CD14-positive monocyte (primary cell): ENCODE measurements at regions not wholly inside any gene's neighbourhood (a gene's known extent, or its start where the extent isn't known, plus 50 kb on each side); places are given as distances from the start of the nearest gene placed in this dataset.
A peak's percentile ranks its signal among the peaks of the same experiment; 100 is the strongest.

ENCODE experiments used
- DNase-seq, 3 donors: peaks; one replicate each; pipeline ENCODE4 v3.0.0-alpha.2; 2011 to 2022
- H2AFZ ChIP-seq: 2 replicates; pipeline ENCODE4 v1.6.0; 2012; ENCODE audit warnings: mild to moderate bottlenecking, low read depth, low read length, inconsistent platforms; ENCODE audit not compliant: insufficient read depth, poor library complexity, severe bottlenecking
- H3K27ac ChIP-seq, 2 donors: 1 replicate in 1 of 2; 2 replicates in 1 of 2; pipeline ENCODE4 v1.5.1; 2012 to 2013; ENCODE audit warnings: low read length in 2 of 2, control low read depth in 1 of 2, inconsistent platforms in 1 of 2, low read depth in 1 of 2, mild to moderate bottlenecking in 1 of 2
- H3K27me3 ChIP-seq, 2 donors: one replicate each; pipeline versions ENCODE4 v1.6.0 to v1.6.1; 2011 to 2013; ENCODE audit warnings: low read length in 2 of 2; ENCODE audit not compliant: control insufficient read depth in 2 of 2, insufficient read depth in 2 of 2
- H3K36me3 ChIP-seq, 2 donors: replicated peaks in 1 of 2; 1 replicate in 1 of 2; 2 replicates in 1 of 2; pipeline versions ENCODE4 v1.5.1 to v1.6.1; 2012 to 2013; ENCODE audit warnings: low read length in 2 of 2, control low read depth in 1 of 2, inconsistent platforms in 1 of 2, mild to moderate bottlenecking in 1 of 2; ENCODE audit not compliant: insufficient read depth in 2 of 2, control insufficient read depth in 1 of 2
- H3K4me1 ChIP-seq, 2 donors: 1 replicate in 1 of 2; 2 replicates in 1 of 2; pipeline versions ENCODE4 v1.5.1 to v1.6.1; 2012 to 2013; ENCODE audit warnings: low read length in 2 of 2, control low read depth in 1 of 2, inconsistent platforms in 1 of 2, mild to moderate bottlenecking in 1 of 2, moderate library complexity in 1 of 2; ENCODE audit not compliant: insufficient read depth in 2 of 2, control insufficient read depth in 1 of 2
- H3K4me2 ChIP-seq: replicated peaks from 2 replicates; pipeline ENCODE3; 2012; ENCODE audit warnings: low read length, moderate library complexity, mild to moderate bottlenecking; ENCODE audit not compliant: poor library complexity, severe bottlenecking; ENCODE audit errors: extremely low read depth
- H3K4me3 ChIP-seq, 3 experiments: fragments of 200-600 bp in 1 of 3; sonication (generic) in 1 of 3; replicated peaks in 1 of 3; 1 replicate in 2 of 3; 2 replicates in 1 of 3; pipeline ENCODE4 v1.5.1; 2011 to 2013; ENCODE audit warnings: low read length in 3 of 3, mild to moderate bottlenecking in 3 of 3, control low read depth in 2 of 3, low read depth in 2 of 3, inconsistent platforms in 1 of 3, moderate library complexity in 1 of 3
- H3K79me2 ChIP-seq: 2 replicates; pipeline ENCODE4 v1.6.0; 2012; ENCODE audit warnings: mild to moderate bottlenecking, control low read depth, inconsistent platforms, low read length, moderate library complexity; ENCODE audit not compliant: insufficient read depth
- H3K9ac ChIP-seq: 2 replicates; pipeline ENCODE4 v1.6.0; 2017; ENCODE audit warnings: low read length, mild to moderate bottlenecking; ENCODE audit not compliant: insufficient read depth, poor library complexity, severe bottlenecking
- H3K9me3 ChIP-seq, 2 donors: replicated peaks in 1 of 2; 1 replicate in 1 of 2; 2 replicates in 1 of 2; pipeline versions ENCODE4 v1.5.1 to v1.6.1; 2012 to 2013; ENCODE audit warnings: low read length in 2 of 2, control low read depth in 1 of 2; ENCODE audit not compliant: control insufficient read depth in 1 of 2, insufficient read depth in 1 of 2
- H4K20me1 ChIP-seq: 2 replicates; pipeline ENCODE4 v1.6.0; 2012; ENCODE audit warnings: mild to moderate bottlenecking, low read length, control low read depth, moderate library complexity; ENCODE audit not compliant: insufficient read depth
- H3K27ac Mint-ChIP-seq, 7 donors: one replicate each; pipeline ENCODE4 v1.8.0; 2020; ENCODE audit warnings: mild to moderate bottlenecking in 7 of 7, mixed read lengths in 7 of 7, moderate library complexity in 6 of 7, inconsistent platforms in 2 of 7
- H3K27me3 Mint-ChIP-seq, 3 donors: one replicate each; pipeline ENCODE4 v1.8.0; 2021 to 2022; ENCODE audit warnings: low read depth in 3 of 3, mild to moderate bottlenecking in 3 of 3, mixed read lengths in 3 of 3, moderate library complexity in 3 of 3, inconsistent platforms in 1 of 3
- H3K36me3 Mint-ChIP-seq, 2 donors: one replicate each; pipeline ENCODE4 v1.8.0; 2020; ENCODE audit warnings: mixed read lengths in 2 of 2, inconsistent platforms in 1 of 2, mild to moderate bottlenecking in 1 of 2
- H3K4me1 Mint-ChIP-seq: one replicate; pipeline ENCODE4 v1.8.0; 2020; ENCODE audit warnings: mild to moderate bottlenecking, mixed read lengths
- H3K4me3 Mint-ChIP-seq, 2 donors: one replicate each; pipeline ENCODE4 v1.8.0; 2020; ENCODE audit warnings: mild to moderate bottlenecking in 2 of 2, mixed read lengths in 2 of 2, moderate library complexity in 1 of 2
- H3K9me3 Mint-ChIP-seq, 7 donors: one replicate each; pipeline ENCODE4 v1.8.0; 2020 to 2022; ENCODE audit warnings: mixed read lengths in 7 of 7, mild to moderate bottlenecking in 6 of 7, moderate library complexity in 6 of 7, inconsistent platforms in 2 of 7
- WGBS: methylation state at CpG from one replicate; pipeline ENCODE4 v1.1.5; 2013; ENCODE audit warnings: missing lambda C conversion rate; ENCODE audit not compliant: insufficient coverage; 5-methylcytosine and 5-hydroxymethylcytosine counted together
- intact Hi-C, 2 donors: fragments of 100-400 bp; cut with micrococcal nuclease; formaldehyde crosslinking; loops; one replicate each; pipeline versions ENCODE4 v1.15.0 to v1.15.1; 2023
- TF ChIP-seq, protein P1 (sequence below): fragments of 200-600 bp; IDR thresholded peaks from one replicate; pipeline ENCODE4 v1.8.0; 2022; ENCODE audit warnings: antibody characterized with exemption, mild to moderate bottlenecking

DNA sequence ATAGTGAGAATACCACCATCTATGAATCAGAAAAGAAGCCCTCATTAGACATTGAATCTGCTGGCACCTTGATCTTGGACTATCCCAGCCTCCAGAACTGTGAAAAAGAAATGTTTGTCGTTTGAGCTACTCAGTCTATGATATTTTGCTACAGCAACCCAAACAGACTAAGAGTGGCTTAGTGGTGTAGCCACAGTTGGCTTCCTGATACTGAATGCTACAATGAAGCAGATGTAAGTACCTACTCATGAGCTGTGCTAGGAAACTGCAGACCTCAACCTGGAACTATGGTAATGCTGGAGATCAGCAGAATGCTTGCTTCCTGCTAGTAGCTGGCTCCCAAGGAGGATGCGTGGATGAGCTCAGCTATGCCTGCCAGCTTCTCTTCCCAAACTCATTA, 268.6 kb upstream of the CRY1 start:
- Histone ChIP-seq H3K27ac (no peak overlapping the region), H3K4me1 (no peaks in the 10 kb centered on the region), H4K20me1 (no peaks in the 10 kb centered on the region), H3K27me3 (no peaks in the 10 kb centered on the region), H2AFZ (no peak overlapping the region), H3K9me3 (no peaks in the 10 kb centered on the region), H3K79me2 (no peaks in the 10 kb centered on the region), H3K4me3 (no peak overlapping the region), H3K4me2 (no peak overlapping the region), H3K36me3 (no peaks in the 10 kb centered on the region), H3K9ac (no peak overlapping the region)
- no peak overlapping the region for H3K4me3 Mint-ChIP-seq
- peaks cover 0 to 2% (median 0%) of the 10 kb centered on the region in 7 donors for H3K9me3 Mint-ChIP-seq
- peaks cover 0 to 6% (median 1%) of the 10 kb centered on the region in 3 donors for H3K27me3 Mint-ChIP-seq
- H3K4me1 Mint-ChIP-seq, result no peaks in the 10 kb centered on the region
- intact Hi-C loops, result no loop called here
- TF ChIP-seq, protein P1, sequence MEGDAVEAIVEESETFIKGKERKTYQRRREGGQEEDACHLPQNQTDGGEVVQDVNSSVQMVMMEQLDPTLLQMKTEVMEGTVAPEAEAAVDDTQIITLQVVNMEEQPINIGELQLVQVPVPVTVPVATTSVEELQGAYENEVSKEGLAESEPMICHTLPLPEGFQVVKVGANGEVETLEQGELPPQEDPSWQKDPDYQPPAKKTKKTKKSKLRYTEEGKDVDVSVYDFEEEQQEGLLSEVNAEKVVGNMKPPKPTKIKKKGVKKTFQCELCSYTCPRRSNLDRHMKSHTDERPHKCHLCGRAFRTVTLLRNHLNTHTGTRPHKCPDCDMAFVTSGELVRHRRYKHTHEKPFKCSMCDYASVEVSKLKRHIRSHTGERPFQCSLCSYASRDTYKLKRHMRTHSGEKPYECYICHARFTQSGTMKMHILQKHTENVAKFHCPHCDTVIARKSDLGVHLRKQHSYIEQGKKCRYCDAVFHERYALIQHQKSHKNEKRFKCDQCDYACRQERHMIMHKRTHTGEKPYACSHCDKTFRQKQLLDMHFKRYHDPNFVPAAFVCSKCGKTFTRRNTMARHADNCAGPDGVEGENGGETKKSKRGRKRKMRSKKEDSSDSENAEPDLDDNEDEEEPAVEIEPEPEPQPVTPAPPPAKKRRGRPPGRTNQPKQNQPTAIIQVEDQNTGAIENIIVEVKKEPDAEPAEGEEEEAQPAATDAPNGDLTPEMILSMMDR, result no peak
- 80% methylated on average over 1 of the region's 2 CpGs for WGBS
- no peaks in the 10 kb centered on the region for H3K36me3 Mint-ChIP-seq
- H3K27ac Mint-ChIP-seq, result no peak overlapping the region
- no peak for DNase-seq

DNA sequence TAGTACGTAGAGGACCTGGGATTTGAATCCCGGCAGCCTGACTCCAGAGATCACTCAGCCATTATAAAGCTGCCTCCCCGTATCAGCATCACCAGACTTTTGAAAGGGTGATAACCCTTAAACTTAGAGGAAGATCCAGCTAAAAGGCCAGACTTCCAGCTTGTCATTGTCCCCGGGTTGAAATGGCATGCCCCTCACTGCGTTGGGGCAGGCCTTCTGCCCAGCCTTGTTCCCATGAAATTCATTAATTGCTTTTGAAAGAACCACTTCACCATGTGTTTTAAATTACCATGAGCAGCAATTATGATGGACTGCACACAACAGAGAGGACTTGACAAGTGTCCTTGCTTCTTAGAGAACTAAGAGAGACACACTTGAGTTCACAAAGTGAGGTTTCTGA, 269.6 kb upstream of the CRY1 start:
- intact Hi-C loops, result no loop called here

More for the DNA sequence above, 269.6 kb upstream of the CRY1 start:
- Histone ChIP-seq H3K27ac (no peak overlapping the region), H3K36me3 (no peaks in the 10 kb centered on the region), H2AFZ (no peak overlapping the region), H3K4me3 (no peak overlapping the region), H3K27me3 (no peaks in the 10 kb centered on the region), H3K79me2 (no peaks in the 10 kb centered on the region), H3K9me3 (no peaks in the 10 kb centered on the region), H3K4me1 (no peaks in the 10 kb centered on the region), H3K9ac (no peak overlapping the region), H3K4me2 (no peak overlapping the region), H4K20me1 (no peaks in the 10 kb centered on the region)
- no peaks in the 10 kb centered on the region for H3K36me3 Mint-ChIP-seq
- WGBS, result 93% methylated on average over 4 of the region's 5 CpGs
- peaks cover 0 to 6% (median 1%) of the 10 kb centered on the region in 3 donors for H3K27me3 Mint-ChIP-seq
- TF ChIP-seq, protein P1, result no peak
- H3K27ac Mint-ChIP-seq, result peak overlapping the region in 1 of 7 donors; percentile 28
- H3K9me3 Mint-ChIP-seq, result peaks cover 0 to 2% (median 0%) of the 10 kb centered on the region in 7 donors
- H3K4me1 Mint-ChIP-seq, result no peaks in the 10 kb centered on the region
- DNase-seq, result no peak
- H3K4me3 Mint-ChIP-seq, result no peak overlapping the region
